Loucy (cell line): ENCODE measurements at regions not wholly inside any gene's neighbourhood (a gene's known extent, or its start where the extent isn't known, plus 50 kb on each side); places are given as distances from the start of the nearest gene placed in this dataset.
"Not testable (repeated sequence)": the region's sequence is repeated elsewhere in the genome, so short reads cannot be mapped to it uniquely, and the experiment has no call there.

Experiments
- EZH2phosphoT487 ChIP-seq: fragments of 200-600 bp; IDR thresholded peaks from 2 replicates; pipeline ENCODE4 v1.6.1; 2018; ENCODE audit warnings: antibody characterized with exemption, mild to moderate bottlenecking, moderate library complexity, borderline replicate concordance
- TF ChIP-seq, protein P1 (sequence below): fragments of 200-600 bp; sonication (generic); conservative IDR thresholded peaks from 2 replicates; pipeline ENCODE4 v1.5.1; 2014; ENCODE audit warnings: mild to moderate bottlenecking, antibody characterized with exemption, low read length

DNA sequence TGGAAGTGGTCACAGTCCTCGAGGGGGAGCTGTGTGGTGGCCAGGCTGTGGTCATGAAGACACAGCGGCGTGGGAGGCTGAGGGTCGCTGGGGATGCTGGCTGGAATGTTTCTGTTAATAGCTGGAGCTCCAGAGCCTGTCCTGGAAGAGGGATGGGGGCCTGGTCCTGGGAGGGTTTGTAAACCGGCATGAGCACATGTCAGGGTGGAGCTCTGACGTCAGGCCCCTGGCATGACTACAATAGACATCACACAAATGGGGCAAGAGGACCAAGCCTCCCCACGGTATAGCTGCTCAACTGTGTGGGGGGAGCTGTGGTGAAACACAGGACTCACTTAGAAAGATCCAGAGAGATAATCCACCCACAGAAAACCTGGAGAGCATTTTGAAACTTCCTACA lies 121.4 kb upstream of the FAM20C start:
- TF ChIP-seq, protein P1, sequence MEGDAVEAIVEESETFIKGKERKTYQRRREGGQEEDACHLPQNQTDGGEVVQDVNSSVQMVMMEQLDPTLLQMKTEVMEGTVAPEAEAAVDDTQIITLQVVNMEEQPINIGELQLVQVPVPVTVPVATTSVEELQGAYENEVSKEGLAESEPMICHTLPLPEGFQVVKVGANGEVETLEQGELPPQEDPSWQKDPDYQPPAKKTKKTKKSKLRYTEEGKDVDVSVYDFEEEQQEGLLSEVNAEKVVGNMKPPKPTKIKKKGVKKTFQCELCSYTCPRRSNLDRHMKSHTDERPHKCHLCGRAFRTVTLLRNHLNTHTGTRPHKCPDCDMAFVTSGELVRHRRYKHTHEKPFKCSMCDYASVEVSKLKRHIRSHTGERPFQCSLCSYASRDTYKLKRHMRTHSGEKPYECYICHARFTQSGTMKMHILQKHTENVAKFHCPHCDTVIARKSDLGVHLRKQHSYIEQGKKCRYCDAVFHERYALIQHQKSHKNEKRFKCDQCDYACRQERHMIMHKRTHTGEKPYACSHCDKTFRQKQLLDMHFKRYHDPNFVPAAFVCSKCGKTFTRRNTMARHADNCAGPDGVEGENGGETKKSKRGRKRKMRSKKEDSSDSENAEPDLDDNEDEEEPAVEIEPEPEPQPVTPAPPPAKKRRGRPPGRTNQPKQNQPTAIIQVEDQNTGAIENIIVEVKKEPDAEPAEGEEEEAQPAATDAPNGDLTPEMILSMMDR = not testable (repeated sequence)
- TF ChIP-seq EZH2phosphoT487 = not testable (repeated sequence)
